Prostate gland (tissue), 2 donors: ENCODE measurements at regions not wholly inside any gene's neighbourhood (a gene's known extent, or its start where the extent isn't known, plus 50 kb on each side); places are given as distances from the start of the nearest gene placed in this dataset.

Source experiments
- POLR2A ChIP-seq: fragments of 450-650 bp; IDR thresholded peaks from one replicate; pipeline ENCODE4 v1.6.1; 2016; ENCODE audit warnings: antibody characterized with exemption, mild to moderate bottlenecking
- TF ChIP-seq, protein P1 (sequence below), 4 experiments: fragments of 200-600 bp in 2 of 4; fragments of 450-650 bp in 2 of 4; sonication (generic) in 2 of 4; IDR thresholded peaks; 1 replicate in 3 of 4; 2 replicates in 1 of 4; pipeline ENCODE4 v1.5.1; 2016 to 2019; ENCODE audit warnings: antibody characterized with exemption in 4 of 4, mild to moderate bottlenecking in 2 of 4, moderate library complexity in 2 of 4

DNA sequence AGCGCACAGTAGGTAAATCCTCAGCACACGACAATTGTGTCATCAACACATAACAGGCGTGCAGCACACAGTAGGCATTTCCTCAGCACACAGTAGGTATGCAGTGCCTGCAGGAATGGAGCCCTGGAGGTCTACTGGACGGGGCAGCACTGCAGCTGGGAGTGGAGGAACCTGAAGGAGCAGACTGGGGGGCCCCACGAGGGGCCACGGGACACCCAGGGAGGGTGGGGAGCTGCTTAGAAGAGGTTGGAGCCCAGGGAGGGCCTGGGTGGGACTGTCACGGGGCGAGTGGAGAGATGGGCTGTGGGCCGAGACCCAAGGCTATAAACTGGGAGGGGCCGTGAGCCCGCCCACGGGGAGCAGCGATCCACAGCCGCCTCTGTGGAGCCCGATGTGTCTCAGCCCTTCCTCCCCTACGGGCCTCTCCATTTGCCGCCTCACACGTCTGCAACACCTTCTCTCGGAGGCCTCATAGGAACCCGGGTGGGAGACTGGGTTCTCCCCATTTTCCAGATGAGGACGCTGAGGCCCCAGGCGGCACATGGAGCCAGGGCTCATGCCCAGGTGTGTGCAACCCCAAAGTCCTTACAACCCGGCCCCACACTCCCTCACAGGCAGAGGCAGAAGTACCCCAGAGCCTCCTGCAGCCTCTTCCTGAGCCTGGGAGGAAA lies 101.5 kb downstream of the MICALL2 start:
- no peak for TF ChIP-seq POLR2A
- TF ChIP-seq, protein P1, sequence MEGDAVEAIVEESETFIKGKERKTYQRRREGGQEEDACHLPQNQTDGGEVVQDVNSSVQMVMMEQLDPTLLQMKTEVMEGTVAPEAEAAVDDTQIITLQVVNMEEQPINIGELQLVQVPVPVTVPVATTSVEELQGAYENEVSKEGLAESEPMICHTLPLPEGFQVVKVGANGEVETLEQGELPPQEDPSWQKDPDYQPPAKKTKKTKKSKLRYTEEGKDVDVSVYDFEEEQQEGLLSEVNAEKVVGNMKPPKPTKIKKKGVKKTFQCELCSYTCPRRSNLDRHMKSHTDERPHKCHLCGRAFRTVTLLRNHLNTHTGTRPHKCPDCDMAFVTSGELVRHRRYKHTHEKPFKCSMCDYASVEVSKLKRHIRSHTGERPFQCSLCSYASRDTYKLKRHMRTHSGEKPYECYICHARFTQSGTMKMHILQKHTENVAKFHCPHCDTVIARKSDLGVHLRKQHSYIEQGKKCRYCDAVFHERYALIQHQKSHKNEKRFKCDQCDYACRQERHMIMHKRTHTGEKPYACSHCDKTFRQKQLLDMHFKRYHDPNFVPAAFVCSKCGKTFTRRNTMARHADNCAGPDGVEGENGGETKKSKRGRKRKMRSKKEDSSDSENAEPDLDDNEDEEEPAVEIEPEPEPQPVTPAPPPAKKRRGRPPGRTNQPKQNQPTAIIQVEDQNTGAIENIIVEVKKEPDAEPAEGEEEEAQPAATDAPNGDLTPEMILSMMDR (IDR thresholded peaks at IDR 0.05) = no peak
